H9 (cell line): ENCODE measurements at regions not wholly inside any gene's neighbourhood (a gene's known extent, or its start where the extent isn't known, plus 50 kb on each side); places are given as distances from the start of the nearest gene placed in this dataset.

Source experiments
- DNase-seq: peaks from one replicate; pipeline ENCODE4 v3.0.0-alpha.2; 2017
- H2AFZ ChIP-seq: one replicate; pipeline ENCODE4 v1.6.1; 2013; ENCODE audit warnings: mild to moderate bottlenecking, low read length, control low read depth, moderate library complexity
- H2AK5ac ChIP-seq: 2 replicates; pipeline ENCODE4 v1.6.1; 2013; ENCODE audit warnings: low read length, control low read depth, mixed read lengths; ENCODE audit not compliant: insufficient read length
- H2BK120ac ChIP-seq: one replicate; pipeline ENCODE4 v1.6.1; 2013; ENCODE audit warnings: low read depth, mild to moderate bottlenecking, low read length, control low read depth, inconsistent platforms; ENCODE audit not compliant: poor library complexity, severe bottlenecking
- H2BK12ac ChIP-seq: 2 replicates; pipeline ENCODE4 v1.6.1; 2013; ENCODE audit warnings: low read length, control low read depth, mixed read lengths, low read depth; ENCODE audit not compliant: insufficient read length
- H2BK15ac ChIP-seq: 2 replicates; pipeline ENCODE4 v1.6.1; 2013; ENCODE audit warnings: low read depth, low read length, control low read depth
- H2BK20ac ChIP-seq: one replicate; pipeline ENCODE4 v1.6.1; 2013; ENCODE audit warnings: low read depth, mild to moderate bottlenecking, low read length, control low read depth, inconsistent platforms; ENCODE audit not compliant: poor library complexity, severe bottlenecking
- H2BK5ac ChIP-seq: 2 replicates; pipeline ENCODE4 v1.6.1; 2013; ENCODE audit warnings: low read length, control low read depth, mixed read lengths; ENCODE audit not compliant: insufficient read length
- H3K14ac ChIP-seq: 2 replicates; pipeline ENCODE4 v1.6.1; 2013; ENCODE audit warnings: low read length, control low read depth; ENCODE audit not compliant: insufficient read depth
- H3K18ac ChIP-seq: 2 replicates; pipeline ENCODE4 v1.6.1; 2013; ENCODE audit warnings: low read depth, mild to moderate bottlenecking, mixed read lengths, low read length, control low read depth; ENCODE audit not compliant: insufficient read length
- H3K23ac ChIP-seq: 2 replicates; pipeline ENCODE4 v1.6.1; 2013; ENCODE audit warnings: low read length, control low read depth, mixed read lengths, low read depth; ENCODE audit not compliant: insufficient read length
- H3K23me2 ChIP-seq: 2 replicates; pipeline ENCODE4 v1.6.1; 2013; ENCODE audit warnings: low read depth, mild to moderate bottlenecking, mixed read lengths, low read length, control low read depth; ENCODE audit not compliant: insufficient read length, poor library complexity, severe bottlenecking
- H3K27ac ChIP-seq: 2 replicates; pipeline ENCODE4 v1.5.1; 2013; ENCODE audit warnings: low read length, control low read depth, mixed read lengths, low read depth; ENCODE audit not compliant: insufficient read length
- H3K27me3 ChIP-seq: 2 replicates; pipeline ENCODE4 v1.6.1; 2013; ENCODE audit warnings: low read length, control low read depth, inconsistent platforms; ENCODE audit not compliant: insufficient read depth
- H3K4ac ChIP-seq: 2 replicates; pipeline ENCODE4 v1.6.1; 2013; ENCODE audit warnings: low read depth, mild to moderate bottlenecking, control low read depth, inconsistent platforms, low read length, moderate library complexity
- H3K4me1 ChIP-seq: 2 replicates; pipeline ENCODE4 v1.6.1; 2013; ENCODE audit warnings: low read length, control low read depth, inconsistent platforms; ENCODE audit not compliant: insufficient read depth
- H3K4me2 ChIP-seq: 2 replicates; pipeline ENCODE4 v1.6.1; 2013; ENCODE audit warnings: low read length, control low read depth, mixed read lengths; ENCODE audit not compliant: insufficient read length, insufficient read depth
- H3K56ac ChIP-seq: 2 replicates; pipeline ENCODE4 v1.6.1; 2013; ENCODE audit warnings: low read depth, mild to moderate bottlenecking, mixed read lengths, low read length, control low read depth; ENCODE audit not compliant: insufficient read length
- H3K79me1 ChIP-seq: 2 replicates; pipeline ENCODE4 v1.6.1; 2013; ENCODE audit warnings: low read depth, mild to moderate bottlenecking, moderate library complexity, low read length, control low read depth, inconsistent platforms; ENCODE audit not compliant: insufficient read depth, poor library complexity, severe bottlenecking
- H3K79me2 ChIP-seq: 2 replicates; pipeline ENCODE4 v1.6.1; 2013; ENCODE audit warnings: low read length, control low read depth, inconsistent platforms; ENCODE audit not compliant: insufficient read depth
- H3K9ac ChIP-seq: 2 replicates; pipeline ENCODE4 v1.6.1; 2013; ENCODE audit warnings: low read length, control low read depth, mixed read lengths; ENCODE audit not compliant: insufficient read length; ENCODE audit errors: extremely low read depth
- H3K9me3 ChIP-seq: one replicate; pipeline ENCODE4 v1.6.1; 2013; ENCODE audit warnings: low read depth, low read length, inconsistent platforms; ENCODE audit not compliant: control insufficient read depth
- H3T11ph ChIP-seq: one replicate; pipeline ENCODE4 v1.6.1; 2013; ENCODE audit warnings: mild to moderate bottlenecking, low read length, control low read depth, inconsistent platforms
- H4K20me1 ChIP-seq: one replicate; pipeline ENCODE4 v1.6.1; 2013; ENCODE audit not compliant: control insufficient read depth, insufficient read length, insufficient read depth
- H4K5ac ChIP-seq: 2 replicates; pipeline ENCODE4 v1.6.1; 2013; ENCODE audit warnings: low read depth, mild to moderate bottlenecking, mixed read lengths, low read length, control low read depth; ENCODE audit not compliant: insufficient read length
- H4K8ac ChIP-seq: replicated peaks from 2 replicates; pipeline ENCODE4 v1.6.1; 2013; ENCODE audit warnings: low read length, control low read depth, mixed read lengths, low read depth; ENCODE audit not compliant: insufficient read length
- H4K91ac ChIP-seq: 2 replicates; pipeline ENCODE4 v1.6.1; 2013; ENCODE audit warnings: low read depth, mild to moderate bottlenecking, moderate library complexity, mixed read lengths, low read length, control low read depth; ENCODE audit not compliant: insufficient read length
- H3K27ac Mint-ChIP-seq, 3 experiments: 2 replicates in 2 of 3; 3 replicates in 1 of 3; pipeline ENCODE4 v1.8.0; 2020 to 2021; ENCODE audit warnings: mixed read lengths in 3 of 3, mild to moderate bottlenecking in 1 of 3, moderate library complexity in 1 of 3
- H3K27me3 Mint-ChIP-seq: 2 replicates; pipeline ENCODE4 v1.8.0; 2021; ENCODE audit warnings: low read depth, mild to moderate bottlenecking, moderate library complexity, mixed read lengths
- H3K36me3 Mint-ChIP-seq, 3 experiments: 2 replicates in 2 of 3; 3 replicates in 1 of 3; pipeline ENCODE4 v1.8.0; 2020 to 2021; ENCODE audit warnings: low read depth in 3 of 3, mixed read lengths in 3 of 3; ENCODE audit not compliant: insufficient read depth in 1 of 3
- H3K4me1 Mint-ChIP-seq, 2 experiments: 2 replicates each; pipeline ENCODE4 v1.8.0; 2020; ENCODE audit warnings: mixed read lengths in 2 of 2
- H3K4me3 Mint-ChIP-seq, 2 experiments: 2 replicates in 1 of 2; 3 replicates in 1 of 2; pipeline ENCODE4 v1.8.0; 2020 to 2021; ENCODE audit warnings: mild to moderate bottlenecking in 2 of 2, mixed read lengths in 2 of 2, moderate library complexity in 1 of 2
- H3K9me3 Mint-ChIP-seq, 2 experiments: 2 replicates in 1 of 2; 3 replicates in 1 of 2; pipeline ENCODE4 v1.8.0; 2020; ENCODE audit warnings: mild to moderate bottlenecking in 2 of 2, mixed read lengths in 2 of 2, moderate library complexity in 1 of 2
- CTCF ChIP-seq: fragments of 200-600 bp; sonication (generic); conservative IDR thresholded peaks from 3 replicates; pipeline ENCODE4 v1.8.0; 2021; ENCODE audit warnings: antibody characterized with exemption, mild to moderate bottlenecking
- WGBS: extraction: QIAGEN DNeasy Blood & Tissue Kit; methylation state at CpG from one replicate; pipeline ENCODE4 v1.1.7; 2013; ENCODE audit warnings: missing lambda C conversion rate, low lambda C conversion rate, mixed read lengths; ENCODE audit not compliant: insufficient read length; ENCODE audit errors: extremely low coverage; 5-methylcytosine and 5-hydroxymethylcytosine counted together

DNA sequence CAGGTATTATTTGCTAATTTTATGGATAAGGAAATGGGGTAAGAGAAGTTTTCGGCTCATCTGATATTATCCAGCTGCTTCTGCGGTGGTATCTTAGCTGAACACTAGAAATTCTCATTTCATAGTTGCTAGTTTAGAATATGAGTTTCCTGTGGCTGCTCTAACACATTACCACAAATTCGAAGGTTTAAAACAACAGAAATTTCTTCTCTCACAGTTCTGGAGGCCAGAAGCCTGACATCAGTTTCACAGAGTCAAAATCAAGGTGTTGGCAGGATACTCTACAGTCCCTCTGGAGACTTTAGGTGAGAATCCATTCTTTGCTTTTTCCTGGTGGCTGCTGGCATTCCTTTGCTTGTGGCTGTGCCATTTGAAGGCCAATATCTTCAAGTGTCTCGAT is 205.9 kb downstream of the PTEN start:
- Histone ChIP-seq H2AFZ (no peak overlapping the region), H2BK20ac (no peak overlapping the region), H3T11ph (no peak overlapping the region), H3K4me2 (no peak overlapping the region), H3K79me1 (no peaks in the 10 kb centered on the region), H3K9ac (no peak overlapping the region), H3K23ac (no peak overlapping the region), H3K23me2 (no peaks in the 10 kb centered on the region), H3K9me3 (no peaks in the 10 kb centered on the region), H4K20me1 (no peaks in the 10 kb centered on the region), H2BK120ac (no peak overlapping the region), H3K14ac (no peak overlapping the region), H4K8ac (no peak overlapping the region), H3K4me1 (no peaks in the 10 kb centered on the region), H3K56ac (no peak overlapping the region), H3K27ac (no peak overlapping the region), H2BK5ac (no peak overlapping the region), H3K4ac (no peak overlapping the region), H3K18ac (no peak overlapping the region), H2AK5ac (no peak overlapping the region), H3K27me3 (no peaks in the 10 kb centered on the region), H4K91ac (no peak overlapping the region), H3K79me2 (no peaks in the 10 kb centered on the region), H2BK12ac (no peak overlapping the region), H2BK15ac (no peak overlapping the region), H4K5ac (no peak overlapping the region)
- Mint-ChIP-seq H3K4me1 (no peaks in the 10 kb centered on the region), H3K9me3 (no peaks in the 10 kb centered on the region), H3K27ac (no peak overlapping the region), H3K27me3 (no peaks in the 10 kb centered on the region), H3K36me3 (no peaks in the 10 kb centered on the region), H3K4me3 (no peak overlapping the region)
- no peak for DNase-seq
- WGBS = no CpG with 5 or more reads among the region's 4 CpGs
- no peak for TF ChIP-seq CTCF
